ENCODE measurements at regions not wholly inside any gene's neighbourhood (a gene's known extent, or its start where the extent isn't known, plus 50 kb on each side); places are given as distances from the start of the nearest gene placed in this dataset.
"Not testable (repeated sequence)": the region's sequence is repeated elsewhere in the genome, so short reads cannot be mapped to it uniquely, and the experiment has no call there.

DNA sequence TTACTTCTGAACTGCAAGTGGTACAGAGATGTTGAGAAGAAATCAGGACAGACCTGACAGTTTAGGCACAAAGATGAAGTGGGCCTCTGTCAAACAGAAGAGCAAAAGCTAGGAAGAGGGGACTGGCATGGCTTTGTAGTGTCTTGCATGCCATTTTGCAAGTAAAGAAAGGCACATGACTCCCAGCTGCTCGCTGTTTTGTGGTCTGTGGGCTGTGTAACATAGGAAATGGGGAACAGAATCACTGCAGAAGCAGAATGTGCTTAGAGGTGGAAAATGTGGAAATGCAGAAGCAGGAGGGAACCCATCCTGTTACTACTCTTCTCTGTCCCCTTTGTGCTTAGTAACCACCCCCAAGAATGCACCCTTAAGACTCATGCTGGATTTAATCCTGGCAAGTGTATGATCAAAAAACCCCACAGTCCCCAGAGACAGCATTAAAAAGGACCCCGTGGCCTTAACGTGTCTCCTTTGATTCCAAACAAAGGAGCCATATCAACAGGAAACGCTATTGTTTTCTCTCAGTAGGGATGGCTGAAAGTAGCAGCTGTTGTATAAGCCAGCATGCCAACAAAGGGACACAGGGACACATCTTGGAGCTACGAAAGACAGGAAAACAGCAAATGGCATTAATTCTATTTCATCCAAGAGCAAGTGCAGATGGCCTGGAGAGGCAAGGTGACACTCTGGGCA lies 177.6 kb upstream of the GLRA2 start:
- no peak for DNase-seq (ENCODE audit: low read depth)

- no peak for DNase-seq (ENCODE audit: low read depth)
Observed at GRCh38 chrX:14347523-14347922, 181.8 kb upstream of the GLRA2 start.

DNA sequence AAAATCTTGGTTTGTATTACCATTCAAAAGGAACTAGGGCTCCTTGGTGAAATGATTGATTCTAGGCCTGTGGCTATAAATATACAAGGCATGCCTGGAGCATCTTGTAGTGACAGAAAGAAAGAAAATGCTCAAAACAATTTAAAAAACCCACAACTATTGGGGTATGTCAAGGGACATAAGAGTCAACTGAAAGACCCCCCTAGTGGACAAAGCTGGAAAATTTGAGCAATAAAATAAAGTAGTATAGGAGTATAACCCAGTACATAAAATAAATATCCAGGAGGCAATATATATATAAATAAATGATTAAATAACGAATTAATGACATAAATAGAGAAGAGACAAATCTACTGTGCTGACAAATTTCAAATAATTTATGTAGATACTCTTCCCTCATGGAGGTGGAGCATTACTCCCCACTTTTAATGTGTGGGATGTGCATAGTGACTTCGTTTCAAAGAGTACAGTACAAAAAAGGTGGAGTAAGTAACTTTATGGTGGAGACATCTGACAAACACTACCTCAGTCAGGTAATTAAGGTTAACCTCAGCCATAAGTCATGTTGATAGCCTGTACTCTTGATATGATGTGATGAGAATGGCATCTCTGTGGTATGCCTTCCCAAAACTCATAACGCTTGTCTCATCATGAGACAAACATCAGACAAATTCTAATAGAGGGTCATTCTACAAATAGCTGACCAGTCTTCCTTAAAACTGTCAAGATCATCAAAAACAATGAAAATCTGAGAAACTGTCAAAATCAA lies 185.0 kb upstream of the GLRA2 start:
- DNase-seq (ENCODE audit: low read depth): no peak

DNA sequence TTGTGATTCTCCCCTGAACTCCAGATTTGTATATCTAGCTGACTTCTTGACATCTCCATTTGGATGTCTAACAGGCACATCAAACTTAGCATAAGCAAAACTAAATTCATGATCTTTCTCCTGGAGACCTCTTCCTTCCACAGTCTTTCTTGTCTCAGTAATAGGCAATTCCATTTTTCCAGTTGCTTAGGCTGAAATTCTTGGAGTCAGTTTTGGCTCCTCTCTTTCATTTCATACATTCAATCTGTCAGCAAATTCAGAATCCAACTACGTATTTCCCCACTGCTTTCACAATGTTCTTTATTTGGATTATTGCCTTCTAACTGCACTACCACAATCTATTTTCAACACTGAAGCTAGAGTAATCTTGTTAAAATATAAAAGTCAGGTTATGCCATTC lies 219.9 kb upstream of the GLRA2 start:
- DNase-seq (ENCODE audit: low read depth): no peak

GRCh38 chrX:14308976-14309375 lies 220.4 kb upstream of the GLRA2 start:
- DNase-seq (ENCODE audit: low read depth): not testable (repeated sequence)

- no peak for DNase-seq (ENCODE audit: low read depth)
Observed at GRCh38 chrX:14303891-14304290, 225.4 kb upstream of the GLRA2 start.

- not testable (repeated sequence) for DNase-seq (ENCODE audit: low read depth)
Observed at GRCh38 chrX:14302561-14302960, 226.8 kb upstream of the GLRA2 start.

DNA sequence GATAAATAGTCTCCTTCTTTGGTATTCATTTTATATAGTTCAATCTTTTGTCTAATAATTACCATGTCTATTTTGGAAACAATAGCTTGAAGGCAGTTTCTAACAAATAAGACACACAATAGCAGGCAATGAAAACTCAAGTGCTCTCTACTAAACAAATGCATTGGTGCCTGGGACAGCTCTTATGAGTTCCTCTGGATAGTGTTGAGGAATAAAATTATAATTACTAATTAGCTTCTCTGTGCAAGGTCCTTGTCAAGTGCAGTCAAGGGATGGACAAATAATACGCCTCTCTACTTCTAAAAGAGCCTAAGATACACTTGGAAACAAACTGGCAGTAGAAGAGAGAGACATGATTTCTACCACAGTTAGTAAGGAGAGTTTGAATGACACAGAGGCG lies 229.0 kb upstream of the GLRA2 start:
- no peak for DNase-seq (ENCODE audit: low read depth)

GRCh38 chrX:14295426-14295825 lies 233.9 kb upstream of the GLRA2 start:
- no peak for DNase-seq (ENCODE audit: low read depth)

DNA sequence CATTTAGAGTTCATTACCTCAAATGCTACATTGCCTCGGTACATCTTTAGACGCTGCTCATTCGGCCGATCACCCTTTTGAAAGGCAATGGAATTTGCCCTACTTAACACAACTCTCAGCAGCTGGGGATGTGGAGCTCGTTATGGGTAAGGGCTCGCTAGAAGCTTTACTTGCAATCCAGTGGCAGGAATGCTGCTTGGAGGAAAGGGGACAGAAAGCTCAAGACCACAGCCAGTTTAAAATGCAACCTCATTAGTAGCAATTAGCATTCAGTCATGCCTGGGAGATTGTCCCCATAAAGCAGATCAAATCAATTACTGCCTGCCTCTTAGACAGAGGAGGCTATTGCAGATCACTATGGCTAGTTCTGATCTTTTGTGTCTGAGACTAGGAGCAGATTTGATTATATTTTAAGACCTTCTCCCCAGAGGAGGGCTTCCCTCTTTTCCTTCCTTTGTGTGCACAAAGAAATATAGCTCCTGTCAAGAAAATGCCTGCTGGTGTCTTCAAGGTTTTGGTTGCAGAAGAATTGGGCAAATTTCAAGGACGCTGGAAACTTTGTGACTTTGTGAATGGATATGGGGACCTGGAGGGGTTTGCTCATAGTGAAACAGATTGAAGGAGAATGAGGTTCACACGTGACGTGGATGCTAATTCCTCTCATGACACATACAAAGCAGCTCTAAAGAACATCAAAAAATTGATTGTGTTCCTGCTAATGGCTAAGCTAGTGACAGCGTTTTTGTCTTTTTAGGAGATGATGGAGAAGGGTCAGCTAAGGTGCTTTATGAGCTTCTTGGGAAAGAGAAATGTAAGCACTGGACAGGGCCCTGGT lies 237.5 kb upstream of the GLRA2 start:
- no peak for DNase-seq (ENCODE audit: low read depth)

GRCh38 chrX:14290335-14290734 lies 239.0 kb upstream of the GLRA2 start:
- DNase-seq (ENCODE audit: low read depth): no peak

- no peak for DNase-seq (ENCODE audit: low read depth)
Observed at GRCh38 chrX:14274691-14275090, 245.0 kb upstream of the GEMIN8 start.

DNA sequence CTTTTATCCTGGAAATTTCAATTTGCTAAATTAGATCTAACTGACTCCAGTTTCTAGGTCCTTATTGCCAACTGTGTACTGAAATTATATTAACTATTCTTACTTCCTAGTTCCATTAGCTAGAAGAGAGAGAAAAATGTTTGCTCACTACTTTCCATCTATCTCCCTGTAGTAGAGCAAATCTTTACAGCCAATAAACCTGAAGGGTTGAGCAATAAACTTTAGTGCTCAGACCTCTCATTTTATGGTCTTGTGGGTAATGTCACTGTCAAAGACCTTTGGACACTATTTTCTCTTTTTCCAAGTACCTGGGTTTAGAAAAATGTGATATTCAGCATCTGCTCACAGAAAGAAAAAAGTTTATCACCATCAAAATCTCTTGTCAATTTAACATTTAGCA lies 237.5 kb upstream of the GEMIN8 start:
- no peak for DNase-seq (ENCODE audit: low read depth)

DNA sequence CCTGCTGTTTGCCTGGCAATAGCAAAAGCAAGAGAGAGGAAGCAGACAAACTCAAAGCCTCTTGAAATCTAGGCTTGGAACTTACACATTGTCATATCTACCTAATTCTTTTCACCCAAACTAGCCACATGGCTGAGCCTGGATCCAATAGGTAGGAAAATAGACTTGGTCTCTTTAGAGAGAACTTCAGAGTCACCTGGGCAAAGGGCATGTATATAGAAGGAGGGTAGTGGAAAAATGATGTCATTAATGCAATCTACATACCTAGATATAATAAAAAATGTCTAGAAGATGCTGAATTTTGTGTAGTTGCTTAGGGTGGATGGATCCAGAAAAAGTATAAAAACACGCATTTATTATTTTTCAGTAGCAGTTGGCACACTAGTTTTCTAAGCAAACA lies 237.0 kb upstream of the GEMIN8 start:
- no peak for DNase-seq (ENCODE audit: low read depth)

DNA sequence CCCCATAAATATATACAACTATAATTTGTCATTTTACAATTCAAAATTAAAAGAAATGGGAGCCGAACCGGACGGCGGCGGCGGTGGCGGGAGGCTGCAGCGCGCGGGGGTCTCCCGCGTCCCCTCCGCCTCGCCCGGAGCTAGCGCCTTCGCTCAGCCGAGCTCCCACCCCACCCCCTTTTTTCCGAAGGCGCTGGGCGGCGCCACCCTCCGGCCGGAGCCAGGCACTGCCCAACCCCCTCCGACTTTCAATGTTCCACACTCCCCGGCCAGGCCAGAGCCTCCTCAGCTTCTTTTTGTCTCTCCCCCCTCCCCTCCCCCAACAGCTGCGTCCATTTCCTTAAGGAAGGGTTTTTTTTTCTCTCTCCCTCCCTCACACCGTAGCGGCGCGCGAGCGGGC lies 214.1 kb upstream of the GEMIN8 start:
- no peak for DNase-seq (ENCODE audit: low read depth)

DNA sequence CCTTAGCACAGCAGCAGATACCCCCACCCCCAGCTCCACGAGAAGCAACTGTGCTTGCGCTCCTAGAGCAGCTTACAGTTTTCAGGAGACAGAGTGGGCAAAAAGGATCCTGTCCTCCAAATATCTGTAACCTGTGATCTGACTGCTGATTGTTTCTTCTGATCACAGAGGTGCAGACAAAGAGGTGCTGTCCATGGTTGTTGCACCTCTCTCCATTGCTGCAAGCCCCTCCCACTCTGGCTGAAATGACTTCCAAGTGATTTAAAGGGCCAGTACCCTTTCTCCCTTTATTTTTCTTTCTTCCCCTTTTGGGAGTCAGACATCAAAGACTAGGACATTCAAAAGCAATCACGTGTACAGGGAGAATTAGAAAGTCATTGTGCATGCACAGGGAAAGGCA lies 205.3 kb upstream of the GEMIN8 start:
- no peak for DNase-seq (ENCODE audit: low read depth)

GRCh38 chrX:14232688-14233087 lies 203.0 kb upstream of the GEMIN8 start:
- DNase-seq (ENCODE audit: low read depth): no peak

DNA sequence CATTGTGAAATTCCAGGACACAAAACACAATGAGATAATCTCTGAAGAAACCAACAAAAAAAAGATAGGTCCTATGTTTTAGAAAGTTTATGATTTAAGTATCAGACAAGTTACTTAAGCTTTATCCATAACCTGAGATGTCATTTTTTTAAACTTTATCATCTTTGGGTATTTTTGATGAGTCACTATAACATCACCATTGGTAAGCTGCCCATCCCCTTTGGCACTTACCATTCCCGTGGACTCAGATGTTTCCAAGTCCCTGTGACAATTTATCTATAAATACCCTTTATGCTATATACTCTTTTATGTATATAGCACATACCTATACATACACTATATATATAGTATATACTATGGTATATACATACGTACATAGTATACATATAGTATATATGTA lies 198.9 kb upstream of the GEMIN8 start:
- DNase-seq (ENCODE audit: low read depth): no peak

DNA sequence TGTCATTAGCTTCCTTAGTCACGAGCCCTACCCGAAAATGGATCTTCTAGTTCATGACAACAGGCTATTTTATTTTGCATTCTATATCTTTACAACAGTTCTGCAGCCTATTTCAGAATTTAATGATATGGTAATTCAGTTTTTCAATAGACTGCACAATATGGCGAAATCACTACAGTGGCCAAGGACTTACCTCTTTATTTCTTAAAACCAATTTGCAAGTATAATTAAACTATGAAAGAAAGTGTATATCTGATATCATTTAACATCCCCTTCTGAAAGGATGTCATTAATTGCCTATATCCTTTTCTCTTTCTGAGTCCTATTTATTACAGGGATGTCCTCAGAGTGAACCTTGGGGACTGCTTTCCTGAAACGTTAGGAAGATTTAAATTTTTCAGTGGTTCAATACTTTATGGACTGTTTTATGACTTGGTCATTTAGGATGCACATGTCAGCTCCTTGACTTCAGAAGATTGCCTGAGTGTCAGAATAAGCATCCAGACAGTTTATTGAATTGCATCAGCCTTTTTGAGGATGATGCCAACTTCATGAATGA lies 190.8 kb upstream of the GEMIN8 start:
- DNase-seq (ENCODE audit: low read depth): no peak

DNA sequence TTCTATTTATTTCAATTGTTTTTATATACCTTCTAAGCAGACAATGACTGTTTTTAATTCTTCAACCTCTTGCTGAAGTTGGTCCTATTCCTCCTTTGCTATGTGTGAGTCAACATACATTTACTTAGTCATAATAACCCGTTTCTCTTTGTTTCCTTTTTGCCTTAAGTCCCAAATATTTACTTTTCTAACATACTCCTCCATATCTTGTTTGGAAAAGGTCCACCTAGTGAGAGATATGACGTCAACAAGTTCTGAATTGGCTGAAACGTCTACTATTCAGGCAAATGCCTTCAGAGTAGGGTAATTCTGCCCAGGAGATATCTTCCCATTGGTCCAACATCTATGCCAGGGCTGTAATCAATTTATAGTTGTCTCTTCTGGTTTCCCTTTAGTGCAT lies 179.3 kb upstream of the GEMIN8 start:
- DNase-seq (ENCODE audit: low read depth): no peak

GRCh38 chrX:14194711-14195110 lies 165.0 kb upstream of the GEMIN8 start:
- no peak for DNase-seq (ENCODE audit: low read depth)

GRCh38 chrX:14193547-14193946 lies 163.9 kb upstream of the GEMIN8 start:
- no peak for DNase-seq (ENCODE audit: low read depth)

GRCh38 chrX:14173873-14174272 lies 144.2 kb upstream of the GEMIN8 start:
- DNase-seq (ENCODE audit: low read depth): no peak

Data from T follicular helper cell (primary cell).